HG03039 (cell line): ENCODE measurements at regions not wholly inside any gene's neighbourhood (a gene's known extent, or its start where the extent isn't known, plus 50 kb on each side); places are given as distances from the start of the nearest gene placed in this dataset.

ENCODE experiments used
- ATAC-seq: cut with Tn5 transposase; IDR thresholded peaks from one replicate; pipeline ENCODE4 v1.9.1; 2021; ENCODE audit warnings: mild to moderate bottlenecking, moderate library complexity; ENCODE audit not compliant: unreplicated experiment

GRCh38 chr18:78165525-78165924 lies 814.1 kb upstream of the SALL3 start:
- no peak for ATAC-seq

DNA sequence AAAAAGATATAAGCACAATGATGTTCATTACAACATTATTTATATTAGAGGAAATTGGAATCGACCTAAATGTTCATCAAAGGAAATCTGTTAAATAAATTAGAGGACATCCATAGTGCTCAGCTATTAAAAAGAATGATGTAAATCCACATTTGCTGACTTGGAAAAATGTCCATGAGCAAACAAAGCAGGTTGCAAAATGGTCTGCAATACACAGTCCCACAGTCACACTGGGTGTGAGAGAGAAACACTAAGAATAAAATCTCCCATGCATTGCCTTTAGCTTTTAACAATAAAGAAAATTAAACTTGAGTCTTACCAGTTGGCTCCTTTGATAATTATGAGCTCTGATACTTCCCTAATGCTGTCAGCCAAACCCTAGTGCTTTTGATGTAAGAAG lies 811.1 kb upstream of the SALL3 start:
- no peak for ATAC-seq

- no peak for ATAC-seq
These were observed 810.3 kb upstream of the SALL3 start for GRCh38 chr18:78169174-78169864.

DNA sequence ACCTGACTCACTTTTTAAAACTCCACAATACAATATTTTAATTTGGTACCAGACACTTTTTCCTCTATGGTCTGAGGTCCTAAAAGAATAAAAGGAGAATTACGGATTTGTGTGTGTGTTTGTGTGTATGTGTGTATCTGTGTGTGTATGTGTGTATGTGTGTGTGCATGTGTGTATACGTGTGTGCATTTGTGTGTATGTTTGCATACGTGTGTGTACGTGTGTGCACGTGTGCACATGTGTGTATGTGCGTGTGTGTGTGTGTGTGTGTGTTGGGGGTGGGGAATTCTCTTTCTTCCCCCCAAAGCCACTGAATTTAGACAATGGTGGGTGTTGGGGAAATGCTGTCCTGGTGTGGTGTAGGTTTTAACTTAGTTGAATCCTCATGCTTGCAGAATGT lies 807.7 kb upstream of the SALL3 start:
- no peak for ATAC-seq

DNA sequence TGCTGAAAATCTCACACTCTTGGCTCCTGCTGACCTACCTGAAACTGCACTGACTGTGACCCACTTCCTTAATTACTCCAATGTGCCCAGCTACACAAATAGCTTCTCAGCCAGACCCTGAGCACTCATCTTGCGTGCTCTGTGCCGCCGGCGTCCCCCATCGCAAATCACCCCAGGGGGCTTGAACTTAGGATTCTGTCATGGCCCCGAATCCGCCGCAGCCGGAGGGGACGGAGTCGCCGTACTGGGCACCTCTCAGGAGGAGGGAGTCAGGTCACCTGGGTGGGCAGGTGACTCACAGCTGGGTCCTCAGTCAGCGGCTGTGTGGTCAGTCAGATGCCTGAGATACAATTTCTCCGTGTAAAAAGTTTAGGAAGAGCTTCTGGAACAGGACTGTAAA lies 804.9 kb upstream of the SALL3 start:
- ATAC-seq, result no peak

DNA sequence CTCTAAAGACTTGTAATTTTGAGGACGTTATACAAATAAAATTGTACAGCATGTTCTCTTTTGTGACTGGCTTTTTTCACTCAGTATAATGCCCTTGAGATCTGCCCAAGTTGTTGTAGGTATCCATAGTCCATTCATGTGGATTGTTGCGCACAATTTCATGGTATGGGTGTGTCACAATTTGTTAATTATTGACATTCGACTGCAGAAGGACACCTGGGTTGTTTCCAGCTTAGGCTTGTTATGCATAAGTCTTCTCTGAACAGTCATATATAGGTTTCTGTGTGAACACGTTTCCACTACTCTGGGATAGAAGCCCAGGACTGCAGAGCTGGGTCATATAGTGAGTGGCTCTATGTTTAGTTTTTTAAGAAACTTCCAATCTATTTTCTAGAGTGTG lies 800.8 kb upstream of the SALL3 start:
- no peak for ATAC-seq

GRCh38 chr18:78180741-78181140 lies 798.9 kb upstream of the SALL3 start:
- no peak for ATAC-seq

DNA sequence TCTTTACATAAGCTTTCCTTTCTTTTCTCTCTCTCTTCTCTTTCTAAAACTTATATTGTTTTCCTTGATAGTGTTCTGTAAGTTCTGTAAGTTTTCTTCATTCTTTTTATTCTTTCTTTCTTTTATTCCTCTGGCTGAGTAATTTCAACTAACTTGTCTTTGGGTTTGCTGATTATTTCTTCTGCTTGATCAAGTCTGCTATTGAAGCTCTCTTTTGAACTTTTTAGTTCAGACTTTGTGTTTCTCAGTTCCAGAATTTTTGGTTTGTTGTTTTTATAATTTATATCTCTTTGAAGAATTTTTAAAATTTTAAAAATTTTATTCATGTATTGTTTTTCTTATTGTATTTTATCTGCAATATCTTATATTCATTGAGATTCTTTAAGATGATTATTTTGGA lies 795.8 kb upstream of the SALL3 start:
- ATAC-seq, result no peak

GRCh38 chr18:78191276-78191675 lies 788.3 kb upstream of the SALL3 start:
- ATAC-seq, result no peak

- no peak for ATAC-seq
These were observed 787.6 kb upstream of the SALL3 start for GRCh38 chr18:78192054-78192453.

DNA sequence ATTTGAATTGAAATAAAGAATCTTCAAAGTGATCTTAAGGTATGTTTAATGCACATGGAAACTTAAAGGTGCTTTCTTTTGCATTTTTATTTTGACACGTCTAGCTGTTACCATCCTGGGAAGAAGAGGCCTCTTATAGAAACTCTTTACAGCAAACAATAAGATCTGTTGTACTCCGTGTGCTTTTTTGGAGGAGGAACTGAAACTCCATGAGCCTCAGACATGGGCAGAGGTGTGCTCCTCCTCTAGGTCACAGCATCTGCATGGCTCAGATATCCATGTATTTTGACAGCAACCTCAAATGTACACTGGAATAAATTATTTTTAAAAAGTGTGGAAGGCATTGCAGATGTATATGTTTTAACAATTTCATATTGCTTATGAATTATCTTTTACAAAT lies 783.3 kb upstream of the SALL3 start:
- no peak for ATAC-seq

DNA sequence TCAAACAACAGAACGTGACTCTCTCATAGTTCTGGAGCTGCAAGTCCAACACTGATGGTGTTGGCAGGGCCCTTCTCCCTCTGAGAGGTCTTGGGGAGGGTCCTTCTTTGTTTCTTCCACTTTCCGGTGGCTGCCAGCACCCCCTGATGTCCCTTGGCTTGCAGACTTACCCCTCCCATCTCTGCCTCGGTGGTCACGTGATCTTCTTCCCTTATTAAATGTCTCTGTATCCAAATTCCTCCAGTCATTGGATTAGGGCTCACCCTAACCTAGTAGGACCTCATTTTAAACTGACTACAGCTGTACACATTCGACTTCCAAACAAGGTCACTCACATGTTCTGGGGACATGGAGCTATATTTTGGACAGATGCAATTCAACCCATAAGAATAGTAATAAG lies 780.6 kb upstream of the SALL3 start:
- ATAC-seq, result no peak

DNA sequence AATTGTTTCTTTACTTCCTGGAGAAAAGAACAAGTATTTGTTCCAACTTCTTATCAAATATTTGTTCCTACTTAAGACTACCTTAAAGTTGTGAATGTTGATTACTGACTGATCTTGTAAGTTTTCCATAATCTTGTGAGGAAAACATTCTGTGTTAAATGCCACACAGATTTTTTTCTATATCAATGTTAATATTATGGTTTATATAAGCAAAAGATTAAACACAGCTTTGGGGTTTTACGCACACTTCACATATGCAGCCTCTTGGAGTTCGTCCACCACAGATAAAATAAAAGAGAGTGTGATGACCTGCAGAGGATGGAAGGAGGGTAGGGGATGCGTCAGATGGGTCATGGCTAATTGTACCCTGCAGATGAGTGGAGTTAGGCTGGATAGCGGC lies 780.0 kb upstream of the SALL3 start:
- ATAC-seq, result no peak

DNA sequence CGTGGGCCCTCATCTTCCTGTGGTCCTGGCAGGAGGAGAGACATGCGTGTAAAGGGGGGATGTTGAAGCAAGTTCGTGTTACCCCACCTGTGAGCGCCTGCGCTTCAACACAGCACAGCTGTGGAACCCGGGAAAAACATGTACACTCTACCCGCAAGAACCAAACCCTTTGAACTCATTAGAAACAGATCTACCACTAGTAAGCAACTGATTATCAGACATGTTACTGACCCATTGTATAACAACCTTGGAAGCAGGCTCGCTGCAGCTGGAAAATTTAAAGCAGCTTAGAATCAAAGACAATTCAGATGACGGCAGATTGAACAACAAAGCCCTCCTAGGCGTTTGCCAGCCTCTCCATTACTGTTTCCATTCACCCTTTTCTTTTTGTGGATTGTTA lies 771.7 kb upstream of the SALL3 start:
- ATAC-seq, result no peak

DNA sequence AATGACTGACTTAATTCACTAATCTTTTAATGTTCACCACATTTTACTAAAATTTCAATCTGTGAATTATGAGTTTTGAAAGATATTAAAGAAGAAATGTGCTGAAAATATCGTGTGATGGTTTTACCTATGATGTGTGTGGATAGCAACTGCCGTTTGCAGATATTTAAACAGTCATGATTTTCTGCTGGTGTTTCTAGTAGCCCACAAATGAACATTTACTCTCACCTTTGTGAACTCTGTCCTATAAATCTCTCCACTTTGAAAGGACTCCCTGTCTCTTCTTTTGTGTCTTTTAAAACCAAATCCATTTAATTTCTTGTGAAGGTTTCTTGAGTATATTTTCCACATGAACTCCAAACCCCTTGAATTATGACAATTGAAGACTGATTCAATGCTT lies 771.2 kb upstream of the SALL3 start:
- no peak for ATAC-seq

DNA sequence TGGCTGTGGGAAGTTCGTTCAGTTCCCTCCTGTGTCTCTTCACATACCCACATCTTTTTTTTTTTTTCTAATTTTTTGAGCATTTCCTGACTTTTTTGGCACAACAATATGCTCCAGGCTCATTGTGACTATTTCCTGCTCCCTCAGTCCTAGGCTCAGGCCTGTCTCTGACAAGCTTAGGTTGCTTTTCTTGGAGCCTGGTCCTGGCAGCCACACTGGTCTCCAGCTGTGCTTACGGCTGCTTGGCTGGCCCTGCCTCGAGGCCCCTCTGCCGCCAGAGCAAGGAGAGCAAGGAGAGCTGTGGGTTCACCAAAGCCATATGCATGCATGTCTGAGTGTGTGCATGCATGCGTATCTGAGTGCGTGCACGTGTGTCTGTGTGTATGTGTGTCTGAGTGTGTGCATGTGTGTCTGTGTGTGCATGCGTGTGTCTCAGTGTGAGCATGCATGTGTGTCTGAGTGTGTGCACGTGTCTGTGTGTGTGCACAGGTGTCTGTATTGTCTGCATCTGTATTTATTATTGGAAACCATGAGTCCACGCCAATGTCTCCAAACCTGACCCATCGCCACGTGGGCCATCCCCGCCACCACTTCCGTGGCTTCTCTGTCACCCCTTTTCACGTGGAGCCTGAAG lies 766.1 kb upstream of the SALL3 start:
- no peak for ATAC-seq

- ATAC-seq, result no peak
These were observed 758.1 kb upstream of the SALL3 start for GRCh38 chr18:78221496-78221895.

DNA sequence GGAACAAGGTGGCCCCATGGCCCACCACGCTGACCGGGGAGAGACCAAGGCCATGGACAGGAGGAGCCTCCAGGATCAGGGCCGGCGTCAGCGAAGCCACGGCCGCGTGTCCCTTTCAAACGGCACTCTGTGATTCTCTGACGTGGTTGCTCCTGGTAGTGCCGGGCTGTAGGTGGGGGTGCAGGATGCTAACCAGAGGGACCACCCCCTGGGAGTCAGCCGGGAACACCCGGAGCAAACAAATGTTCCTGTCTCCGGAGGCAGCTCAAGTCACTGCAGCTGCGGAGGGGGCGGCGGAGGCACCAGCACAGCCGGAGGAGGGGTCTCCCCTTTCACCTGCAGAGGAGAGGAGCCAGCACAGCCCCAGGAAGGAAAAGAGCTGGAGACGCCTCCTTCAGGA lies 750.6 kb upstream of the SALL3 start:
- no peak for ATAC-seq

DNA sequence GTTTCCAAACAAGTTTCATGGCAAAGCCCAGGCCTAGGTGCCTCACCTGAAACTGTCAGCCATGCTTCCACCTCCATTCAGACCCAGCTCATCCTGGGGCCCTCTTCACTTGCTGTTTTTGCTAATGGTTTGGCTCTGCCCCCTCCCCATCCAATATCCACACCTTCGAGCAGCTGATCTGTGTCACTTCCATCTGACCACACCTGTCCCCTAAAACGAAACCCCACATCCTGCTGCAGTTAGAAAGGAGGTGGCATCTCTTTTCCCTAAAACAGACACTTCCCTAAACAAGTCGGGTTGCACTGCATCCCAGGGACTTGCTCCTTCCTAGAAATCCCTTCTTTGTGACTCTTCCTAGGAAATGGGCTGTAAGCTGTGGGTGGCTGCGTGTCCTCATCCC lies 748.7 kb upstream of the SALL3 start:
- no peak for ATAC-seq

- no peak for ATAC-seq
These were observed 747.4 kb upstream of the SALL3 start for GRCh38 chr18:78232196-78232595.

DNA sequence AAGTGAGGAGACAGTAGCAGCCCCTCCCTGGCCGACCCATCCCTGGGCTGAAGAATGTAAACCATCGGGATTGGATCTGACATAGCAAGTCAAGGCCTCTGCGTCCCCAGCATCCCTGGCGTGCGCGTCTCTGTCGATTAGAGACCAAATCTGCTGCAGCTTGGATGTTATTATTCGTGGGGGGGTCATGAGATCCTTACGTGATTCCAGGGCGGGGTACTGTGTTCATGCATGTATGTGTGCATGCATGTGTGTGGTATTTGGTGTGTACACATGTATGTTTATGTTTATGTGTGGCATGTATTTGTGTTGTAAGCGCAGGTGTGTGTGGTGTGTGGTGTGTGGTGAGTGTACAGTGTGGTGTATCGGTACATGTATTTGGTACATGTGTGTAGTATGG lies 741.8 kb upstream of the SALL3 start:
- no peak for ATAC-seq

DNA sequence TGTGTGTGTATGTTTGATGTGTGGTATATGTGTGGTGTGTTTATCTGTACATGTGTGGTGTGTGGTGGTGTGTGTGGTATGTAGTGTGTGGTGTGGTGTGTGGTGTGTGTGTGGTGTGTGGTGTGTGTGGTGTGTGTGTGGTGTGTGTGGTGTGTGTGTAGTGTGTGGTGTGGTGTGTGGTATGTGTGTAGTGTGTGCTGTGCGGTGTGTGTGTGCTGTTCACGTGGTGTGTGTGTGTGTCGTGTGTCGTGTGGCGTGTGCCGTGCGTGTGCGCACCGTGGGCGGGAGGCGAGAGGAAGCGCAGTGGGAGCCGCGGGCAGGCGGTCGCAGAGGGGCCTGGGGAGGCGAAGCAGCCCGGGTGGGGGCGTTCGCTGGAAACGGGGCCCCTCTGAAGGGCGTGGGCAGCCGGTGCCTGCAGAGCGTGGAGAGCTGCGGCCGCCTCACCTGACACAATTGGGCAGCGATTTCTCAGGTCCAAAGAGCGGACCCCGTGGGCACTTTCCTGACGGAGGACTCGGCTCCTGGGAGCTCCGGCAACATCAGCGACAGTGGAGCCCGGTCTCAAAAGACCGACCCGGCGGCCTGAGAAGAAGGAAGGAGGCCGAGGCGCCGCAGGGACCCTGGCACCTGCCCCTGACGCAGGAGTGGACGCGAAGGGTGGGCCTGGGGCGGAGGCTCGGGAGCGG lies 741.1 kb upstream of the SALL3 start:
- ATAC-seq, result no peak

- ATAC-seq, result no peak
These were observed 740.5 kb upstream of the SALL3 start for GRCh38 chr18:78239090-78239457.
